SW480 (cell line): ENCODE measurements at regions not wholly inside any gene's neighbourhood (a gene's known extent, or its start where the extent isn't known, plus 50 kb on each side); places are given as distances from the start of the nearest gene placed in this dataset.
"Not testable (repeated sequence)": the region's sequence is repeated elsewhere in the genome, so short reads cannot be mapped to it uniquely, and the experiment has no call there.

Experiments used
- DNase-seq: peaks from one replicate; pipeline ENCODE4 v3.0.0-alpha.2; 2016; ENCODE audit warnings: low spot score

DNA sequence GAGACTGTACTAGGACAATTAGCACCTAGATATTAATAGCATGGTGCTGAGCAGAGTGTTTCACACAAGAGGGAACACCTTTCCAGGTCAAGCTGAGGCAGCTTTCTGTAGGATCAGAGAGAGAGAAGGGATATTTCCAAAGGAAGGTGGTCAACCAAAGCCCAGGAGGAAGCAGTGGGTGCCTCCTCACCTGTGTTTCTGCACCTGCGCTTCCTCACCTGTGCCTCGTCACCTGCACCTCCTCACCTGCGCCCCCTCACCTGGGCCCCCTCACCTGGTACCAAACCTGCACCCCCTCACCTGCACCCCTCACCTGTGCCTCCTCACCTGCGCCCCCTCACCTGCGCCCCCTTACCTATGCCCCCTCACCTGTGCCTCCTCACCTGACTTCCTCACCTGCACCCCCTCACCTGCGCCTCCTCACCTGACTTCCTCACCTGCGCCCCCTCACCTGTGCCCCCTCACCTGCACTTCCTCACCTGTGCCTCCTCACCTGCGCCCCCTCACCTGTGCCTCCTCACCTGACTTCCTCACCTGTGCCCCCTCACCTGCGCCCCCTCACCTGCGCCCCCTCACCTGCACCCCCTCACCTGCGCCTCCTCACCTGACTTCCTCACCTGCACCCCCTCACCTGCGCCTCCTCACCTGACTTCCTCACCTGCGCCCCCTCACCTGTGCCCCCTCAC lies 67.9 kb downstream of the TTLL2 start:
- no peak for DNase-seq

DNA sequence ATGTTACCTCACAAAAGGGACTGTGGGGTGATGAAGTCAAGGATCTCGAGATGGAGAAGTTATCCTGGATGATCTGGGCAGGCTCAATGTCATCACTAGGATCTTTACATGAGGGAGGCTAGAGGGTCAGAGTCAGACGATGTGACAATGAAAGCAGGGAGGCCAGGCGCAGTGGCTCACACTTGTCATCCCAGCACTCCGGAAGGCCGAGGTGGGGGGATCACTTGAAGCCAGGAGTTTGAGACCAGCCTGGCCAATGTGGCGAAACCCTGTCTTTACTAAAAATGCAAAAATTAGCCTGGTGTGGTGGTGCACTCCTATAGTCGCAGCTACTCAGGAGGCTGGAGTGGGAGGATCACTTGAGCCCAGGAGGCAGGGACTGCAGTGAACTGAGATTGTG lies 68.8 kb downstream of the TTLL2 start:
- no peak for DNase-seq

DNA sequence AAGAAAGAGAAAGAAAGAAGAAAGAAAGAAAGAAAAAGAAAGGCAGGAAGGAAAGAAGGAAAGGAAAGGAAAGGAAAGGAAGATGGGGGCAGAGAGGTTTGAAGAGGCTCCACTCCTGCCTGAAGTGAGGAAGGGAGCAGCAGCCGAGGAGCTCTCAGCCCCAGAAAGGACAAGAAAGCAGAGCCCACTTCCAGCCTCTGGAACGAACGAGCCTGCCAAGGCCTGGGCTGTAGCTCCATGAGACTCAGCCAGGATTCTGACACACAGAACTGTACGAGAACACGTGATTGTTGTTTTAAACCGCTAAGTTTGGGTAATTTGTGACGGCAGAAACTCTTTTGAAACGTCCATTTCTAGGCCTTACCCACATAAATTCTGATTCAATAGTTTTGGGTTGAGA lies 69.5 kb downstream of the TTLL2 start:
- no peak for DNase-seq

DNA sequence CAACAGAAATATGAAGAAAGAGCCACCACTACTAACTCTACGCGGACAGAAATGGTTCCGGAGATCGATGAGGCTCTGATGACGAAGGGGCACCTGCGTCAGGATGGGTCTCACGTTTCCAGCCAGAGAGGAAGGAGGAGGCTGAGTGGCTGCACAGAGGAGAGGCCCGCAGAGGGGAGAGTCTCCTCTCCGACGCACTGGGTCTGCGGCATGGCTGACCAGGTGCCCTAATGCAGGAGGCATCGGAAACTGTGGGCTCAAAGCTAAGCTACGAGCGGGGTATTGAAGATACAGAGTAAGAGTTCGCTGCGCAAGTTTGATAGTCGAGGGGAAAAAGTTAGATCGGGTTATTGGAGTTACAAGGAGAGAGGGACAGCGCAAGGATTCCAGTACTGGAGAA lies 69.9 kb downstream of the TTLL2 start:
- DNase-seq: no peak

DNA sequence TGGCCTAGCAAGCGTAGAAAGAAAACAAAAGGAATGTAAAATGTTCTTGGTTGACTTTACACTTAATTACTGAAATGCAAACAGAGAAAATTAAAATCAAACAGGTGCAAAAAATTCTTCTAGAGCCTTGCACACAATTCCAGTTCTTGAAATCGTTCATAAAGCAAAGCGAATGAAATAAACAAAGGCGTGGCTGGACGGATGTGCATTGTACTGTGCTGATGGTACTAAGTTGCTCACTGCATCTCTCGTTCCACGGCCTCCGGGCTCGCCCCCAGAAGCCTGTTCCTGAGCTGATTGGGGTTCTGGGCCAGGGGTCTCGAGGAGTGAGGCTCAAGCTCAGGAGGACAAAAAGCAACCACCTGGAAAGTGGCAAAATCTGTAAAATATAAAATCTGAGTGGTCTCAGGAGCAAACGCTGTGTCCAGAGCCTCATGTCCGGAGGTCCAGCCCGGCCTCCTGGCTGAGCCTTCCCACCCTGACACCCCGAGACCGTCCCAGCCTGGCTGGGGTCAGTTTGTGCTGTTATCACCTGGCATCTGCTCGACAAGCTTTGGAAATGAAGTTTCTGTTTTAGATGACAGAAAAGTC lies 71.3 kb downstream of the TTLL2 start:
- DNase-seq: no peak

DNA sequence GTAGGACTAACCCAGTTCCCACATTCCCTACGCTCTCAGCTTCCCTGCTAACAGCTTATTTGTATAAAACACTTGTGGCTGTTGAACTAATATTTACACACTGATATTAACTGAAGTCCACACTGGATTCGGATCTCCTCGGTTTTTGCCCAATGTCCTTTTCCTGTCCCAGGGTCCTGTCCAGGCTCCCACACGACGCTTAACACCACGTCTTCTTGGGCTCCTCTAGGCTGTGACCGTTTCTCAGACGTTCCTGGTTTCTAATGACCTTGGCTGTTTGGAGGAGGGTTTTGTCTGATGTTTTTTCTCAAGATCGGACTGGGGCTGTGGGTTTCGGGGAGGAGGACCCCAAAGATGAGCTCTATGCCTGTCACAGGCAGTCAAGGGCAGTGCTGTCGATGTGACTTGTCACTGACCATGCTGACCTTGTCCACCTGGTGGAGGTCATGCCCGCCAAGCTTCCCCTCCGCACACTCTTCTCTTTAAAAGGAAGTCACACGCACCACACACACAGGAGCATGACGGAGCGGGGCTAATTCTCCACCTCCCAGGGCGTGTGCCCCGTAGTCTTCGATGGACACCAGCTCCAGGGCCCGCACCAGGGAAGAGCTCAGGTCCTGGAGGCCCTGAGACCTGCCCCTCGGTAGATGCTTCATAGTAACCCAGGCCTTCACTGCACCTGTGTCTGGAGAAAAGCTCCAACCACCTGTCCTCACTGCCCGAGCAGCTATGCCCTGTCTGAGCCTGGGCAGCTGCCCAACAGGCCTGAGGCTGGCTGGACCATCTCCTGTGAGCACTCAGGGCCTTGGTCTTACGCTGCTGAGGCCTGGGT lies 72.0 kb downstream of the TTLL2 start:
- no peak for DNase-seq

DNA sequence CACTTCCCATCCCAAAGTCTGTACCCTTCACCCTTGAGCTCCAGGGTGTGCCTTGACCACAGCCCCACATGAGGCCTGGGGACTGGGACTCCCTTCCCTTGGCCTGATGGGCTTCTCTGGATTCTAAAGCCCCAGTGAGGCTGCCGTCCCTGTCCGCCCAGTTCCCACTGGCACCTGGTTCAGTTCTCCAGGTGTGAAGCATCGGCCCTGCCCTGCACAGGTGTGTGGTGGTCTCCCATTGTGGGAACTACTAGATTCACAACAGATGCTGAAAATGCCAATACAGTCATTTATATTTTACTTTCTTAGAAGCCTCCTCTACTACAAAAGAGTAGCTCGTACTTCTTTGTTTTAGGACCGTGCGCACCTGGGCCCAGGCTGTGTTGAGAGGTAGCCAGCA lies 72.8 kb downstream of the TTLL2 start:
- no peak for DNase-seq

DNA sequence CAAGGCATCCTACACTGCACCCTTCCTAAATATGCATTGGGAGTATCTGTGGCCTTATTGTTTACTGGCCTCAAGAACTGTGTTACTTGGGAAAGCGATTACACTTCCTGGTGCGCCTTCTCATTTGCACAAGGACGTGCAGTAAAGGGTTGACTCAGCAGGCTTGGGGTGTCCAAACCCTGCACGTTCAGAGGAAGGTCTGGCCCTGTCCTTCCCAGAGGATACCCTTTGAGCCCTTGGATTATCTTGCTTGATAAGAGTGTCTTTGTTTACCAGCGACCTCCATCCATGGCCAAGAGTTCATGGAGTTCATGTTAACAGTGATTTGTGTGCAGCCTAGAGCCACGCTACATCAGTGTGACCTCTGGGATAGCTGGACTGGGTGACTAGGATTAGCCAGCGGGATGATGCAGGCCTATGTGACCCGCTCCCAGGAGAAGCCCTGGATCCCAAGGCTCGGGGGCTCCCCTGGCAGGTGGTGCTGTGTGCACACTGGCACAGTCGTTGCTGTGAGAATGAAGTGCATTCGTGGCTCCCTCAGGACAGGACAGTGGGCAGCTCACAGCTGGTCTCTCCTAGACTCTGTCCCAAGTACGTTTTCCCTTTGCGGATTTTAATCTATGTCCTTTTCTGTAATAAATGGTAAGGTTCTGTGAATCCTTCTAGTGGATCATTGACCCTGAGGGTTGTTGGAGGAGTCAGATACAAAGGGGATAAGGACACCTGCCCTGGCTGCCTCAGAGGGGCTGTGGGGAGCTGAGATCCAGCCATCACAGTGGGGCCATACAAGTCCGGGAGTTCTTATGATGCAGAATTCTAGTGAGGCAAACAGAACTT lies 73.5 kb downstream of the TTLL2 start:
- DNase-seq: no peak

DNA sequence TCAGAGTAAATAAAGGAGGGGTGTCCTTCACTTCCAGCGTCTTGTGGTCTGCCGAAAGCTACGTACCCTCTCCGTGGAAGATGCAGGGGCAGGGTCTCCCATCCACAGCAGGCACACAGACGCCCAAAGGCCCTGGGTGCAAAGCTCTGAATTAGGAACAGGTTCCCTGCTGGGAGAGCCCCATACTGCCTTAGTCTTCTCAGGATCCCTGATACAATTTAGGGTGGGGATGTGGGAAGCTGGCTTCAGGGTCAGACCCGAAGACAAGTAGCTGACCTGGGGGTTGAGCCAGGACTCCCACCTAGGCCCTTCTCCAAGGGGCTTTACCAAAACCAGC lies 74.1 kb downstream of the TTLL2 start:
- DNase-seq: no peak

DNA sequence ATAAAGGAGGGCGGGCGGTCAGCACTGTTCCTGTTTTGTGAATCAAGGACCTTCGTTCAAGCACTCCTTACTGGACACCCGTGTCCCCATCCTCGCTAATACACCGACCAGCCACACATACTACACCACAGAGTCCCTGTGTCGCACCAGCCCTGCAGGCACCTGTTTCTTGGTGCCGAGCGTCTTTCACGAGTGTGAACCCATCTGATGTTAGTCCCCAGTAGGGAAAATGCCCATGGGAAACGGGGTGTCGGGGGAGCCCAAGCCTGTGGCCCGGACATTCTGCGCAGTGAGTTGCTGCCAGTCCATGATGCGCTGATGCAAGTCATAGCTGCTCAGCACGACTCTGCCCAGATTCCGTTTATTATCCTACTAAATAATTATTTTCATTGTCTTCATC lies 74.7 kb downstream of the TTLL2 start:
- DNase-seq: no peak

DNA sequence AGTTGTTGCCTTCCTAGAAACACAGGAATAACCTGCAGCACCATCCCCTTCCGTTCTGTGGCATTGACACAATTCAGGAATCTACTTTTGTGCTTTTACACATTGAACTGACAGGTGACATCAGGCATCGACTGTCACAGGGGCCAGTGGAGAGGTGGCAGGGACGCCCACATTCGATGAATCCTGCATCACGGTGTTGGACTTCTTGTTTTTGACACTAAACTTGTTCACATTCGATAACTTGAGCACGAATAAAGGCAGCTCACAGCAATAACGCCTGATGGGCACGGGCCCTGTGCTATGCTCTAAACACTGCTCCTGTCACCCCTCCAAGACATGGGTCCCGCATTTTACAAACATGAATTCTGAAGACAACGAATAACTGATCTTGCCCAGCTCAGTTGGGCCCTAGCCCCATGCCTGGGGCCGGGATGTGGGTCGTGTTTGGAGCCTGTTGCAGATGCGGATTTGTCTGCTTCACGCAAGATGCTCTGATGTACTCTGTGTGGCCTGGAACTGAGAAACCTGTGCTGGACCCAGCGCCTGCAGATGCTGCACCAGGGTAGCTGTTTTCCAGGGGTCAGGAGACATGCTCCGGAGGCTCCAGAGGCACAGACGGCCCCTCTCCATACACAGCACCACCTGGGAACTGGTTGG lies 75.7 kb downstream of the TTLL2 start:
- DNase-seq: no peak

DNA sequence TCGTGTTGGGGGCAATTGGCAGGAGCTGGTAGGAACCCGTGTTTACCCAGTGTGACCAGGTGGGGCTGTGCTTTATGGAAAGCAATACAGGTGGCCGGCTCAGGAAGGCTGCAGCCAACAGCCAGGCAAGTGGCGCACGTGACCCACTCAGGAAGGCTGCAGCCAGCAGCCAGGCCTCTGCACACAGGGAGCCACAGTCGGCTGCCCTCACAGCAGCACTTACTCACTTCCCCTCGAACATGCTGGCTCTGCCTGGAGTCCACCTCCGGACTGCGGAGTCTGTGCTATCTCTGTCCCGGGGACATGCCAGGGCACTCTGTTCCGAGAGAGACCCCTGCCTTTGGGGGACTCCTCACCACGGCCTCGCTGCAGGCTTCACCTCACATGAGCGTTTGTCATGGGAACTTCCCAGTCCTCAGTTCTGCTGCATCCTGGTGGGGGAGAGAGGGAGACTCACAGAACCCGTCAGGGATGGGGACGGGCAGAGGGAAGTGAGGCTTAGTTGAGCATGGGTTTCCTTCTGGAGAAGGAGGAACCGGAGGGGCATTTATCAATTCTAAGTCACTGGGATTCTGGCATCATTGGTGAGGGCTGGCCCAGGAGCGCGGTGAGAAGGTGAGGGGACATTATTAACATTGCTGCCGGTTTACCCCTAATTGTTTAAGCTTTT lies 76.8 kb downstream of the TTLL2 start:
- DNase-seq: no peak

DNA sequence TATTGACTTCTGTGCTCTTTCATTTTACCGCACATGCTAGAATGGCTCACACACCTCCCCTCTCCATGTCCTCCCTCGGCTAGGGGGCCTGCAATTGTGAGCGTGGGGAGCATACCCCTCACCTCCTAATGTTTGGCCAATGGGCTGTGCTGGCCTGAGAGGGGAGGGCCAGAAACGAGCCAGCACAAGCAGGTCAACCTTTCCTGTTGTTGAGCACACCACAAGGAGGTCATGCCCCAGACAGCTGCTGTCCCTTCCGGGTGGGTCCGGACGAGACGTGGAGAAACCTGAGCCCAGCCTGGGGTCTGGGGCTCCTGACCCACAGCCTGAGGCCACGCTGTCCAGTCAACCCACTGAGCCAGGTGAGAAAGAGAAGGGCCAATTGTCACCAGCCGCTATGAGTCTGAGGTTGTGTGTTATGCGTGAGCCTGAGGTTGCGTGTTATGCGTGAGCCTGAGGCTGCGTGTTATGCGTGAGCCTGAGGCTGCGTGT lies 77.4 kb downstream of the TTLL2 start:
- no peak for DNase-seq

DNA sequence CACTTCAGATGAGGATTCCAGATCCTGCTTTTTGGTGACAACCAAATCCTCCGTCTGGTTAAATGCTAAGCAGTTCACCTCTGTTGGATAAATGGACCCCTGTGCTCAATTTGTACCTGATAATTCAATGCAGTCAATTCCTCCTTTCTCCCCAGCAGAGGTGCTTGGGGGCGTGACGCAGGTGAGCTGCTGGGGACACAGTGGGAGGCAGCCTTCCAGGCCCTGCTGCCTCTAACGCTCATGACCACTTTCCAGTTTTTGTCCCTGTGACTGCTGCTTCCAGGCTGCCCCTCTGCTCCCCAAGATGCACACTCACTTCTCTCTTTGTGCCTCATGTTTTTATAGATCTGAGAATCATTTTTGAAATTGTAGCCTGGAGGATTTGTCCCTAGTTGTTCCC lies 78.5 kb downstream of the TTLL2 start:
- no peak for DNase-seq

DNA sequence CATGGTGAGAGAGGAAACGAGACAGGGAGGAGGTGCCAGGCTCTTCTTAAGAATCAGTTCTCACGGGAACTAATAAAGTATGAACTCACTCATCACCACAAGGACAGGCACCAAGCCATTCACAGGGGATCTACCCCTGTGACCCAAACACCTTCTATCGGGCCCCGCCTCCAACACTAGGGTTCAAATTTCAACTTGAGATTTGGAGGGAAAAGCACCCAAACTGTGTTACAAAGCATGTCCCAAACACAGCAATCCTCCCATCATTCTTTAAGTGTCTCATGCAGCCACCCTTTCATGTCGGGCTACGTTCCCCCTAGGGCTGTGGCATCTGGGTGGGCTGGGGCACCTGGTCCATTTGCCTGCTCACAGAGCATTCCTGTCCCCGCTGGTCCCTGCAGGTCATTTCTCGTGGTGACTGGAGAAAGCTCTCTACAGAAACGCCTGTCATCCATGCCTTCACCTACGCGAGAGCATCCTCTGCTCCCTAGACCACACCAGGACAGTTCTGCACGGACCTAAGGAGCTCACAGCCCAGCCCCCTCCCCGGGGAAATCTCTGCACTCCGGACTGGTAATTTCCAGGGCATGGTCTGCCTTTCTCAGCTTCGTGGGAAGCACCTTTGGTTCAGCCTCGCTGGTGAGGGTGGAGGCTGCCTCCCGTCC lies 79.6 kb downstream of the TTLL2 start:
- DNase-seq: no peak

DNA sequence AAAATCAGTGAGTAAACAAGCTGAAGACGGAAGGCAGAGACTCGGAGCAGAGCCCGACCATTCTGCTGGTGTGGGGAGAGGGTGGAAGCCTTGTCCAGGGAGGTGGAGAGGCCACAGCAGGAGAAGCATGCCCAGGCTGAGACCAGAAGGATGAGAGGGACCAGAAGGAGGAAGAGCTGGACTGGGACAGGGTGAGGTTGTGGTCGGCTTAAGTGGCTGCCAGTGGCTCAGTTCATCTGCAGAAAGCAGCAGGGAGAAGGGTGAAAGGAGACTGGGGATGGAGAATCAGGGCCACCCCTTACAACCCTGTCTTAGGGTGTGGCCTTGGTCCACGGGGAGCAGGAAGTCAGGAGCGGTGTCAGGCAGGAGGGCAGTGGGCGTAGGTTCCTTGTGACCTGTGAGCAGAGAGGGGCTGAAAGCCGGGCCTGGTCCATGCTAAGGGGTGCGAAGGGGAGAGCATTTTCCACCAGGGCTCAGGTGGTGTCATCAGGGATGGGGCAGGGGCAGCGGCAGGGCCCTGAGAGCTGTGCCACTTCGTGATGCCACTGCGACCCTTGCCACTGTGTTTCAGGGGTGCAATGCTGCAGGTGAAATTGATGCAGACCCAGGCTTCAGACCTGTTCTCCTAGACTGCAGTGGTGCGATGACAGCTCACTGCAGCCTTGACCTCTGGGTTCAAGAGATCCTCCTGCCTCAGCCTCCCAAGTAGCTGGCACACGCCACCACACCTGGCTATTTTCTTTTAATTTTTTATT lies 81.1 kb downstream of the TTLL2 start:
- DNase-seq: no peak

DNA sequence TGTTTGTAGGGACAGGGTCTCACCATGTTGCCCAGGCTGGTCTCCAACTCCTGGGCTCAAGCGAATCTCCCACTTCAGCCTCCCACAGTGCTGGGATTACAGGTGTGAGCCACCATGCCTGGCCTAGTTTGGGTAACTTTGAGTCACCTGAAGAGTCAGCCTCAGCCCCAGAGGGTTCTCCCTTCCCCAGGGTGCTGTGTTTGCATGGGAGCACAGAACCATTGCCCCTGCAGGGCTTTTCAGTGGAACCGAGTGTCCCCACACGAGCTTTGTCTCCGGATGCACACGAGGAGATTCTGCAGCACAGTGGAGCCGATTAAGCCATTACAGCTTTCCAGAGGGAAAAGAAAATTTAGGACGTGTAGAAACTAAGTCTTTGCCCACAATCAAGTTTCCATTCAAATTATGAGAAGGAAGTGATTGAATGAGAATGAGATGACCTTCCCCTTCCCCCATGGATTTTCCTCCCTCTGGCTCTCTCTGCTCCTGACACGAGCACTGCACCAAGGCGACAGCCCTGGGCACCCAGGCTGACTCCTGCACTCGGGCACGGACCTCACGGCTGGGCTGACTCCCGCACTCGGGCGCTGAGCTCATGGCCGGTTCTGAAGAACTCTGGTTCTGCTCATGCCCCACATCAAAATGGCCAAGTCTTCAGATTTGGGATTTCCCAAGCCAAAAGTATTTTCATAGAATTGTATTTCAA lies 81.8 kb downstream of the TTLL2 start:
- not testable (repeated sequence) for DNase-seq

DNA sequence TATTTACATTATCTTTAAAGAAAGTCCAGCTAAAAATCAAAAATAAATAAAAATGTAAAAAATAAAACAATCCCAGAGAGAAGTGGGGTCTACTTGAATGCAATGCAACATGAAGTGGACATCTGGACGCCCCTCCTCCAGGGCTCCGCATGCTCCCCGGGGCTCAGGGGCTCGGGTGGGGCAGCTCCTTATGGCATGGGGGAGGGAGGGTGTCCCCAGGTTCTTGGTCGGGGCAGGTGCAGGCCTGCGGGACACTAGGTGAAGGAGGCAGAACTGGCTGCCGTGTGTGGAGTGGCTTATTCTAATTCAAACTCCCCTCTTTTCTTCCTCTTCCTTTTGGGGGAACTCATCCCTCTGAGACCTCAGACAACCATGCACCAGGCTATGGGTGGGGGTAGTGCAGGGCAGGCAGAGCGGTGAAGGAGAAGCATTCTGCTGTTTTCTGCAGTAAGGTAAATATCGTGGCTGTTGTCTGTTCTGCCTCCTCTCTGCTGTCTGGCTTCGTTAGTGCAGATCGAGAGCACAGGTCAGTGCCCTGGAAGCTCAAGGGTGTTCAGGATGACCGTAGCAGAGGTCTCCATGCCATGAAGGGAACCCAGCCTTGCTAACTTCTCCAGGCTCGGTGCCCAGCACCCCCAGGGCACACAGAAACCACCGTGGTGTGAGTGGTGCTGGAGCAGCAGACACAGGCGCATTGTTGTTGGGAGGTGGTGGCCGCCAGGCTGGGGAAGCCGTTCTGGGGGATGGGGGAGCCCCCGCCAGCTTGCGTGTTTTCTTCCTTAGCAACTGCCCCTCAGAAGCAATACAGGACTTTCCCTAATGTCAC lies 82.6 kb downstream of the TTLL2 start:
- DNase-seq: no peak
